GM18868 (cell line): ENCODE measurements at regions not wholly inside any gene's neighbourhood (a gene's known extent, or its start where the extent isn't known, plus 50 kb on each side); places are given as distances from the start of the nearest gene placed in this dataset.
"Not testable (repeated sequence)": the region's sequence is repeated elsewhere in the genome, so short reads cannot be mapped to it uniquely, and the experiment has no call there.

Source experiments
- ATAC-seq: cut with Tn5 transposase; IDR thresholded peaks from one replicate; pipeline ENCODE4 v1.9.1; 2021; ENCODE audit warnings: mild to moderate bottlenecking, moderate library complexity; ENCODE audit not compliant: unreplicated experiment

DNA sequence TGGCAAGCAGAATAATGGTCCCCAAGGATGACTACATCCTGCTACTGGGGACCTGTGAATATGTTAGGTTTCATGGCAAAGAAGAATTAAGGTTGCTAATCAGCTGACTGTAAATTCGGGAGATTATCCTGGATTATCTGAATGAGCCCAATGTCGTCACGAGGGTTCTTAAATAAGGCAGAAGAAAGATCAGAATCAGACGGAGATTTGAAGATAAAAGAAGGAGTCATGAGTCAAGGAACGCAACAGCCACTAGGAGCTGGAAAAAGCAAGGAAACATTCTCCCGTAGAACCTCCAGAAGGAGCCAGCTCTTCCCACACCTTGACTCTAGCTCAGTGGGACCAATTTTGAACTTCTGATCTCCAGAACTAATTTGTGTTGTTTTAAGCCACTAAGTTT is 82.9 kb upstream of the APBB1IP start:
- no peak for ATAC-seq

DNA sequence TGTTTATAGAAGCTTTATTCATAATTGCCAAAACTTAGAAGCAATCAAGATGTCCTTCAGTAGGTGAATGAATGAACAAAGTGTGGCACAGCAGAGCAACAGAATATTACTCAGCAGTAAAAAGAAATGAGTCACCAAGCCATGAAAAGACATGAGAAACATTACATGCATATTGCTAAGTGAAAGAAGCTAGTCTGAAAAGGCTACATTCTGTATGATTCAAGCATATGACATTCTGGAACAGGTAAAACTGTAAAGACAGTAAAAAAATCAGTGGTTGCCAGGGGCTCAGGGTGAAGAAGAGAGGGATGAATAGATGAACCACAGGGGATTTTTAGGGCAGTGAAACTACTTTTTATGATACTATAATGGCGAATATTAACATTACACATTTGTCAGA is 80.9 kb upstream of the APBB1IP start:
- ATAC-seq = peak; percentile 84

DNA sequence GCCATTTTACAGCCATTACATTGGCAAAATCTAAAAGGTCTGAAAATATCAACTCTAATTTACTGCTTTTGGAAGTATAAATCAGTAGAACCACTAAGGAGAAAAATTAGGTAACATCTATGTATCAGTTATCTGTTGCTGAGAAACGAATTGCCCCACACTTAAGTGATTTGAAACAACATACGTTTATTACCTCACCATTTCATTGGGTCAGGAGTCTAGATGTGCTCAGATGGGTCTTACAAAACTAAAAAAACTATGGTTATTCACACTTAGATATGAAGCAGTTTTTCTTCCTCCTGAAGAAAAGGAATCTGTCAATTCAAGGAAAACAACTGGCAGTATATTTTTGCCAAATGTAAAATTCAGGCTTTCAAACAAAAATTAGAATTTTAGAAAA is 80.1 kb upstream of the APBB1IP start:
- ATAC-seq = no peak

DNA sequence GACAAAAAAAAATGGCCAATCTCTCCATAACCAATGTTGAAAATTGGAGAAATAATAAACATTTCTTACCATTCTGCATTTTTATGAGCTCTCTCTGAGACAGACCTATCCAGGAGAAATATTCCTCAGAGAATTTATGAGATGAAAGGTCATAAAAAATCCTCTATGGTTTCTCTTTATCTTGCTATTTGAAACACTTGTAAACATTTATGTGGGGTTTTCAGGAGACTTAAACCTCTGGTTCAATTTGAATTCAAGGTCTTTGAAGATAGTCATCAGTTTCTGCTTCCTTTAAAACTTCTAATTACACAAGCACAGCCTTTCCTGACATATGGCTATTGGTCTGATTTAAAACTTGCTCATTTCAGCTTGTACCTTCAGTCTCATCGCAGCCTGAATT is 78.5 kb upstream of the APBB1IP start:
- ATAC-seq = no peak

DNA sequence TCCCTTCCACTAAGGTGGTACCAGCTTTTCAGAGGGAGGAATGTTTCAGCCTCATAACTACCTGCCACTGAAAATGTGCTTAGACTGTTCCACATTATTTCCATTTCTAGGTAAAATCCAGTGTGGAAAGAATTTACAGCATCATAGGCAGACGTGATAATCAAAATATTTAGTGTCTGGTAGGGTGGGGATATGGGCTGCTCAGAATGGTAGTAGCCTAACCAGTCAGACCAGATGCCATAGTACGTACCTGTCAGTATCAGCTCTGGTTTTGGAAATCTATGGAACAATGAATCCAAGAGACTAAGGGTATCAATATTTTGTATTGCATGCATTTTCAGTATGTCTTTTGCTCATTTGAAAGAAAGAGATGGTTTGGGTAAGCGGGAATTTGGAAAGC is 76.8 kb upstream of the APBB1IP start:
- no peak for ATAC-seq

DNA sequence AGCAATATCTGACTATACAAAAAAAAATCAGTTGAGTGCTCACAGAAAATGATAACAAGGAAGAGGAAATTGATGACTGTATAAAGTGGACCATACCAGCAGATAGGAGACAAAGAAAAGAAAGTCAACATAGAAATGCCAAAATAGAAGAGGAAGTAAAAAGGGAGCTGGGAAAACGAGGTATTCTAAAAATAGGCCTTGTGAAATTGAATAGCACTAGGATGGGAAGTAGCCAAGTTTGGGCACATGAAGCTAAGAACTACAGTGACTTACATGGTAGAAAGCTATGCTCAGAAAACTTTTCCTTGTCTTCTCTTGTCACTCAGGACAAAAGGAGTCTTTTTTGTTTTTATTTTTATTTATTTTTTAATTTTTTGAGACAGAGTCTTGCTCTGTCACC is 76.2 kb upstream of the APBB1IP start:
- ATAC-seq = no peak

DNA sequence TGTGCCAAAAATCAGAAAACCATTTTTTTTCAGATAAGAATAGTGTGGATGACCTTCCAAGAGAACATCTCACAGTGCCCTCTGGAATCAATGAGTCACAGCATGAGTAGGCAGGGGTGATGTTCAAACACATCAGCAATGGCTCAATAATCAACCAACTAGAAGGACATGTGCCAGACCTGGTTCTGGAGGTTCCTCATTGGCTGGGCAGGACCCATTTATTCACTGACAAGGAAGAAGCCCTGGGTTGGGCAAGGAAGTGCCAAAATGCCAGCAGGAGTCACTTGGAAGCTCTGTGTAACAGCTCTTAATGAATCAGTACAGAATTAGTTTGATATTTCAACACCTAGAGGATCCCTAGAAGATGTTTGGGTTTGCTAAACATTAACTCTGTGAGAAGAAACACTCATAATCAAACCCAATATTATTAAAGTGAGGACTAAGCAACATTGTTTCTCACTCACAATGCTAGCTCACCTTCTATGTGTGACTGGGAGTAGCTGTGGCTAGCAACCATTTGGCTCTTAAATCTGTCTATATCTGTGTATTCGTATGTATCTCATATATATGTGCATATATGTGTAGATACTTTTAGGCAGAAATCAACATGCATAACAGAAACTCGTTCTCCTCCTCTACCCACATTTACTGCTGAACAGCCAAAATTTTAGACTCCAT is 72.3 kb upstream of the APBB1IP start:
- ATAC-seq = no peak

DNA sequence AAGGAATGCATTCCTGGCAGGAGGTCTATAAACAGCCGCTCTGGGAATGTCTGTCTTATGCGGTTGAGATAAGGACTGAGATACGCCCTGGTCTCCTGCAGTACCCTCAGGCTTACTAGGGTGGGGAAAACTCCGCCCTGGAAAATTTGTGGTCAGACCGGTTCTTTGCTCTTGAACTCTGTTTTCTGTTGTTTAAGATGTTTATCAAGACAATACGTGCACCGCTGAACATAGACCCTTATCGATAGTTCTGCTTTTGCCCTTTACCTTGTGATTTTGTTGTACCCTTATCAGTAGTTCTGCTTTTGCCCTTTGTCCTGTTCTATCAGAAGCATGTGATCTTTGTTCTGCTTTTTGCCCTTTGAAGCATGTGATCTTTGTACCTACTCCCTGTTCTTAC is 71.1 kb upstream of the APBB1IP start:
- not testable (repeated sequence) for ATAC-seq

DNA sequence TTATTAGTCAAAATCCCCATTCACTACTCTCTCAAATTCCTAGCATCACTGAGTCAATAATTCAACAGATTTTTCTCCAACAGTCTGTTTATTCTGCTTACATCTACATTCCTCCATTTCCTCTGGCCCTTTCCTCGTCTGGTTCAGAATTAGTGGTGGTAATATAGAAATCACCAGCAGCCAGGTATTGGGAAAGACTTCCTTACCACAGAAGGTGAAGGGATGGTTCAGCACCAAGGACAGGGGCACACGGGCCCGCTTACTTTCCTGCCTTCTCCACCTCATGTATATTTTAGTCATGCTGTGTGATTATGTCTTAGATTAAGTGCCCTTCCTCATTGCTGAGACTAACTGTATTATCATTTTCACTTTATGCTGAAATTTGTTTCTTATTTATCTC is 70.4 kb upstream of the APBB1IP start:
- no peak for ATAC-seq

DNA sequence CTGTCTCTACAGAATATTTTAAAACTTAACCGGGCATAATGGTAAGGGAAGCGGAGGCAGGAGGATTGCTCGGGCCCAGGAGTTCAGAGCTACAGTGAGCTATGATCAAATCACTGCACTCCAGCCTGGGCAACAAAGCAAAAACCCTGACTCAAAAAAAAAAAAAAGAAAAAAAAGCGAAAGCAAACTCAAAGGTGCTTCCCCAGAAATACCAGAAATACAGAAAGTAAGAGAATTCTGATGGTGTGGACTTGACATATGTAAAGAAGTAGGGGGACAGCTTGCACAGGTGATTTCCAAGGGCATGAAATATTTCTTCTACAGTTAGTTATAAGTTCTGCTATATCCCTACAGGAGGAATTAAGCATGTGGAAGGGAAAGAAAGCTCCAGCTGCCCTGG is 69.7 kb upstream of the APBB1IP start:
- ATAC-seq = peak; percentile 61

DNA sequence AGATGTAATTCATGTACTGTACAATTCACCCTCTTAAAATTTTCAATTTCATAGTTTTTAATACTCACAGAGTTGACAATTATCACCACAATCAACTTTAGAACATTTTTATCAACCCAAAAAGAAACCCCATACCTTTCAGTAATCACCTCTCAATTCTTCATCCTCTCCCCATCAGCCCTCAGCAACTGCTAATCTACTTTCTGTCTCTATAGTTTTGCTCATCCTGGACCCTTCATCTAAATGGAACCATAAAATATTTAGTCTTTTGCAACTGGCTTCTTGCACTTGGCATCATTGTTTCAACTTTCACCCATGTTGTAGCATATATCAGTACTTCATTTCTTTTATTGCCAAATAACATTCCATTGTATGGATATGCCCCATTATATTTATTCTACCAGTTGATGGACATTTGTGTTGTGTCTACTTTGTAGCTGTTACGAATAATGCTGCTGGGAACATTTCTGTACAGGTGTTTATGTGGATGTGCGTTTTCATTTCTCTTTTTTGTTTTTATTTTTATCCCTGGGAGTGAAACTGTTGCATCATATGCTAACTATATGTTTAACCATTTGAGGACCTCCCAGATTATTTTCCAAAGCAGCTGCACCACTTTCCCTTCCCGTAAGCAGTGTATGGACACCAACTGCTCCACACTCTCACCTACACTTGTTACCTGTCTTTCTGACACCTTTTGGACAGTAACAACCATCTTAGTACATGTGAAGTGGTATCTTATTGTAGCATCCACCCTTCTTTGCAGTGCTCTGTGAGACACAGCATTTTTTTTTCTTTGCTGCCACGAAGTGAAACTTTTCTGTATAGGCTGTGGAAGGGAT is 65.4 kb upstream of the APBB1IP start:
- peak; percentile 66 for ATAC-seq

DNA sequence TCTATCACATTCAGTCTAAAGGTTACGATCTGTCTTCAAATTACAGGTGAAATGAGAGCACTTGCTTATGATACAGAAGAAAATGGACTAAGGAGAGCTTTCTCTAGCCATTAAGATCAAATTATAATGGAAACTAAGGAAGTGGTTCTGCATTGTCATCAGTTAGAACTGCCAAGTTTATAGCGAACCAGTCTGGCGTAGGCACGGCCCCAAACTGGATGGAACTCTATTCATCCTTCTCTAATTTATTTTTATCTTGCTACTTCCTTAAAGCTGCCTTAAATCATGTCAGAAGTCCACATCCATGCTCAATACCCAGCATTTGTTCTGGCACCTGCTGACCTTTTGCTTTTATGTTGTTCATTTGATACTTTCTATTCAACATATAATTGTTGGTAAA is 63.7 kb upstream of the APBB1IP start:
- no peak for ATAC-seq

DNA sequence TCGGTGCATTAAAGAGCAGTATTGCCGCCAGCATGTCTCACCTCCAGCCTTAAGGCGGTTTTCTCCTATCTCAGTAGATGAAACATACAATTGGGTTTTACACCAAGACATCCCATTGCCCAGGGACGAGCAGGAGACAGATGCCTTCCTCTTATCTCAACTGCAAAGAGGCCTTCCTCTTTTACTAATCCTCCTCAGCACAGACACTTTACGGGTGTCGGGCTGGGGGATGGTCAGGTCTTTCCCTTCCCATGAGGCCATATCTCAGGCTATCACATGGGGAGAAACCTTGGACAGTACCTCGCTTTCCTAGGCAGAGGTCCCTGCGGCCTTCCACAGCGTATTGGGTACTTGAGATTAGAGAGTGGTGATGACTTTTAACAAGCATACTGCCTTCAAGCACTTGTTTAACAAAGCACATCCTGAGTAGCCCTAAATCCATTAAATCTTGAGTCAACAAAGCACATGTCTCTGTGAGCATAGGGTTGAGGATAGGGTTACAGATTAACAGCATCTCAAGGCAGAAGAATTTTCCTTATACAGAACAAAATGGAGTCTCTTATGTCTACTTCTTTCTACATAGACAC is 60.8 kb upstream of the APBB1IP start:
- ATAC-seq = not testable (repeated sequence)

DNA sequence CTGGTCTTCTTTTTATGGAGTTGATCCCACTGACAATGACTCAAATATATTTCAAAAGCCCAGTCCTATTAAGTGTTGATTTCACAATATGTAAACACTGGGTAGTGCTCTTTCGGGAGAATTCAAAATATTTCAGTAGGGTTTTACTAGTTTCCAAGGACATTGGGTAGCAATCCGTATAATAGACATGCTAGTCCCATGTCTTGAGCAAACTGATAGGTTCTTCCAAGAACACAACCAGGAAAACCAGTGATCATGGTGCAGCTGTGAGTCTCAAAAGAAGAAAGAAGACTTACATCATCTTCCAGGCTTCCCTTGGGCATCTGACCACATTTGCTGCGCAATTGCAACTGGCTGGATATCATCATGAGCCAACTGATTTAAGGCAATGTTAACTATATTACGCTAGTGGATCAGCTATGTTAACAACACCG is 59.3 kb upstream of the APBB1IP start:
- no peak for ATAC-seq

DNA sequence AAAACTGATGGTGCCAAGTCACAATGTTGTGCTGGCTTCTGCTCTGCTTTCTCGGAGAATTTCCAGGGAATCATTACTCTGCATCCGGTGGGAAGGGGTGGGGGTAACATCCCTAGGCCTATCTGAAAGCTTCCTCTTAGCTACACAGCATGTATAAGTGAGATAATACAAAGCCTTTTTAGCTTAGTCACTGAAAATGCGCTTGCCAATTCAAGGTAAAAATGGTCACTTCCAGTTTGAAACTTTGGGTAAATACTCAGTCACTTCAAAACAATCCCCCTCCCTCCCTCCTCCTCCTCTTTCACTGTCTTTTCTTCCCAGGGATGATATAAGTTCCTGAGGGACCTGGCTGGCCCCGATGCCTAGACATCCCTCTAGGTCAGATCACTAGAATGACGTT is 57.3 kb upstream of the APBB1IP start:
- no peak for ATAC-seq

DNA sequence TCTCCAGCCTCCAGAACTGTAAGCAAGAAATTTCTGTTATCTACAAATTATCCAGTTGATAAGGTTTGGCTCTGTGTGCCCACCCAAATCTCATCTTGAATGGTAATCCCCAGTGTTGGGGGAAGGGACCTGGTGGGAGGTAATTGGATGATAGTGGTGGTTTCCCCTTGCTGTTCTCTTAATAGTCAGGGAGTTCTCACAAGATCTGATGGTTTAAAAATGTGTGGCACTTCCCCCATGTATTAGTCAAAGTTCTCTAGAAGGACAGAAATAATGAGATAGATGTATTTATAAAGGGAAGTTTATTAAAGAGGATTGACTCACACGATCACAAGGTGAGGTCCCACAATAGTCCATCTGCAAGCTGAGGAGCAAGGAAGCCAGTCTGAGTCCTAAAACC is 56.2 kb upstream of the APBB1IP start:
- ATAC-seq = no peak

DNA sequence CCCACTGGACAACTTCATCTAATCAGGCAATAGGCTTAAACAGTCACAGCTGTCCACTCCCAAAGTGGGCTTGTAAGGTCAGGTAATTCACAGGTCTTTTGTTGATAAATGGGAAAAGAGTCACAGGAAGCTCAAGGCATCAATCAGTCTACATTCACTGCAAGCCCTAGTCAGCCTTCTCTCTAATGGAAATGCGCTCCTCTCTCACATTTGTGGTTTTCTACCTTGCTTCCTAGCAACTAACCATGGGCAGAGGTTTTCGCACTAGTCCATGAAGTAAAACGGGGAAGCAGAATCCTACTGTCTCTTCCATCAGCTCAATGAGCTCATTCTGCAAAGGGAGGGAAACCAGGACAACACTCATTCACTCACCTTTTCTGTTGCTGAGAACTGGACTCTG is 53.5 kb upstream of the APBB1IP start:
- ATAC-seq = no peak

DNA sequence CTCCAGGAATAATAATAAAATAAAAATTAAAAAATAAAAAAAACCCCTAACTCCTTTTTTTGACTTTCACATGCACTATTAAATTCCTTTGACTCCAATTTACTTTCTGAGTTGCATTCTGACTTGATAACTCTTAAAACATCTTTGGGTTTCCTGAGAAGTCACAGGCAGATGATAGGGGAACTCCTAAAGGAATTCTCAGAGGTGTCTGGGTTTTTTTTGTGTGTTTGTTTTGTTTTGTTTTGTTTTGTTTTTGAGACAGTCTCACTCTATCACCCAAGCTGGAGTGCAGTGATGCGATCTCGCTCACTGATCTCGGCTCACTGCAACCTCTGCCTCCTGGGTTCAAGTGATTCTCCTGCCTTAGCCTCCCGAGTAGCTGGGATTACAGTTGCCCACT is 52.7 kb upstream of the APBB1IP start:
- peak; percentile 57 for ATAC-seq

DNA sequence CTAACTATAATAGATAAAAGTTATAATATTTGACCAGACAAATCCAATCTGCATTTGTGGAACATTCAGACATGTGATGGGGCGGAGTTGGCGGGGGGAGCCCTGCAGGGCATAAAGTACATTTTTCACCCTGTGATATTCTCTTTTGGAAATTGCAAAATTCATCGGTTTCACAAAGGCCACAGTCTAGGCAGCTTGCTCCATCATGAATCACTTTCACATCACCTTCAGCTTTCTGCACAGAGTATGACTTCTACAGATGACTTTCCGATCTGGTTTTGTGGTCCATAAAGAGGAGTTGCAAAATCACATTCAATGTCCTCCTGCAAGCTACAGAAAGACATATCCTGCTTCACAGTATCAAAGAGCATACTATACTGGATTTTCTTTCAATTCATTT is 51.4 kb upstream of the APBB1IP start:
- peak; percentile 64 for ATAC-seq
